ENCODE measurements at regions not wholly inside any gene's neighbourhood (a gene's known extent, or its start where the extent isn't known, plus 50 kb on each side); places are given as distances from the start of the nearest gene placed in this dataset.
A peak's percentile ranks its signal among the peaks of the same experiment; 100 is the strongest.

DNA sequence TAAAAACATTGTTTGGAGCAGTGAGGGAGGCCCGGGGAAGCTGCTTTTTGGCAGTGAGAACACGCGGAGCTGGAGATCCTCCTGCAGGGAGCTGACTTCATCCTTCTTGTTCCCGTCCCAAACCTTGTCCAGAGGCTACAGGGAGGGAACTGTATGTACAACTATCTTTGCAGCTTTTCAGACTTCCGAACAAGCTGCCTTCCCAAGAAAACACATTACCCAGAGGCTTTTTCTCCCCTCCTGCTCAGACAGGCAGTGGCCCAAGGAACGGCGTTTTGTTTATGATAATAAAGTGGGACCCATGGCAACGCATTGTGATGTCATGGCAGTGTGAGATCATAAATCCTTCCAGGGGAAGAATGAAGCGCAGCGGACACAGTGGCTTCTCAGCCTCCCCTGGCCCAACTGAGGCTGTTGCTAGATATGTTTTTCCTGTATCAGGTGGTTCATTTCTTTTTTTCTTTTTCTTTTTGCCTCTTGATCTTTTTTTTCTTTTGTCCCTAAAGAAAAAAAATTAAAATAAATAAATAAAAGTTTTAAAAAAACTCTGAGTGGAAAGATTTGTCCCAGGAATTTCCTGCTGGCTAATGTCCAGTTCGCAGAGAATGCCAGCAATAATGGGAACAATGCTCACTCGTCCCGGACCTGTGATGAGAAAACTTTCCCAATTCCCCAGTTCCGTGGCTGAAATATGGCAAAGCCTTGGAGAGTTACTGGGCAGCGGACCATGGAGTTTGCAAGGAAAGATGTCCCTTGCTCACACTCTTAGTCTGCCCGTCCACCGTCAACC lies 103.4 kb upstream of the MAP1LC3B2 start:
- DNase-seq (ENCODE audit: low spot score): peak; percentile 64

DNA sequence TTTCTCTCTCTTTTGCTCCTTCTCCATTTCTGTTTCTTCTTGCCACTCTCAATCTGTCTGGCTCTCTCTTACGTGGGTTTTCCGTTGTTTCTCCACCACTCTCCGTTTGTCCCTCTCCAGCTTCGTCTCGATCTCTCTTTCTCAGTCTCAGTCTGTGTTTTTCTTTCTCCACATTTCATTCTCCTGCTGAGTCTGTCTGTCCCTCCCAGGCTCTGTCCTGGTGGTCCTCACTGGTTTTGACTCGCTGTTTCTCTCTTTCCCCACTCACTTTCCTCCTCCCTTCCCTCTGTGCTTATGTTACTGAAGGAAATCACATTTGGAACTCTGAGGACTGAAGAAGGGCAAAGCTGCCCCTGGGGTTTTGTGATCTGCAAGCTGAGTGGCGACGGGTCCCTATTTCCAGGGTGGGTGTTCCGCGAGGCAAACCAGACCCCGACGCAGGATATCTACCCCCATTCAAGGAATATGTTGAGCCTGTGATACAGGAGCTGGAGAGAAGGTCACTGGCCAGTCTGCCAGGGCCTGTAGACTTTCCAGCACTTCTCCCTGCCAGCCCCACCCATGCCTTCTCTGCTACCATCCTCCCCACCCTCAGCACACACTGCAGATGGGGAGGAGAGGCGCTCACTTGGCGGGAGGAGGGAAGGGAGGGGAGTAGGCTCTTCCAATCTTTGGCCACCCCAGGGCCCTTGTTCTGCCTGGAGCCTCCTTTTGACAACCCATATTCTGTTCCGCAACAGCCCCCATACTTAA lies 102.7 kb upstream of the MAP1LC3B2 start:
- DNase-seq (ENCODE audit: low spot score): no peak

DNA sequence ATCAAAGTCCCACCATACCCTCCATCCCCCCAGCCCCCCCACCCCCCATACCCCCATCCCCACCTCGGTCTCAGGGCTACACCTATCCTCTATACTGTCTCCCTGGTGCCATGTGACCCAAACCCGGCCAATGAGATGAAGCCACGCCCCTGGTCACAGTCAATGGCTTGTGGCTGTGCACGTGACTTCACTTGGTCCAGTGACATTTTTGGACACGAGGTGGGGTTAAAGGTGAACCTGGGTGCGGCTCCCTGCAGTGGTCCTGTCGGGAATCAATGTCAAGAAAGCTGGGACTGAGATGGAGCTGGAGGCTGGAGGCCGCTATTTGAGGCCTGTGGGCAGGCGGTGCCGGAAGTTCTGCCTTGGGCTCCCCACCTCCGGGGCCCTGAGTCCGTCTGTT lies 100.7 kb upstream of the MAP1LC3B2 start:
- no peak for DNase-seq (ENCODE audit: low spot score)

DNA sequence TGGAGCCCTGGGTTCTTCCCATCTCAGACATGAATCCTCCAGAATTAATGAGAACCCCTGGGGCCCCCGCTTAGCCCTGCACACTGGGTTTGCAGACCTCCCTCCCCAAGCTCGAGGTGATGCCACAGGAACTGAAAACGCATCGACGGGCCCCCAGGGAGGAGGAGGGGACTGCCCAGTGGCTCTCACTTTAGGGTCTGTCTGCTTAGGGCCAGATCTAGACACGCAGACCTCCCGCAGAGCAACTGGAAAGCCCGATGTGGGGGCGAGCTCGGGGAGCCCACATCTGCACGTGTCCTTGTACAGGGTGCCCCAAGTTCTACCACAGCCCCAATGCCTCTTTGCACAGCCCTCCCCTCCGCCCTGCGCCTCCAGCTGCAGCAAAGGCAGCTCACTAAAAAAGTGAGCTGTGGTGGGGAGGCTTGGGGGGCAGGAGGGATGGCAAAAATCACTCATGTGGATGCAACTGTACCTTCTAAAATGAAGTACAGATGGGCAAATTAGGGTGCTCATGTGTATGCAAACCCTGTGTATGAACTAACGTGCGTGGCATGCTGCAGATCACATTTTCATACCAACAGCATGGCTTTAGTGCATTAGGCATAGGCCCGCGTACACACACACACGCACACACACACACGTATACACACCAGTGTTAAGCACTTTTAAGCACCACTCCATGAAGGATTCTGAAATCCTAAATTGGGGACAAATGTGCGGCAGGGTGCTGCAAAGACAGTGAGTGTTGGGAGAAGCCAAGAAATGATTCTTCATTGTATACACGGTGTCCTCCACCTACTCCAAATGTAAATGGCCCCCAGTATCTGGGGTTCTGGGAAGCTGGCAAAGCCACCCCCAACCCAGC lies 99.9 kb upstream of the MAP1LC3B2 start:
- no peak for DNase-seq (ENCODE audit: low spot score)

DNA sequence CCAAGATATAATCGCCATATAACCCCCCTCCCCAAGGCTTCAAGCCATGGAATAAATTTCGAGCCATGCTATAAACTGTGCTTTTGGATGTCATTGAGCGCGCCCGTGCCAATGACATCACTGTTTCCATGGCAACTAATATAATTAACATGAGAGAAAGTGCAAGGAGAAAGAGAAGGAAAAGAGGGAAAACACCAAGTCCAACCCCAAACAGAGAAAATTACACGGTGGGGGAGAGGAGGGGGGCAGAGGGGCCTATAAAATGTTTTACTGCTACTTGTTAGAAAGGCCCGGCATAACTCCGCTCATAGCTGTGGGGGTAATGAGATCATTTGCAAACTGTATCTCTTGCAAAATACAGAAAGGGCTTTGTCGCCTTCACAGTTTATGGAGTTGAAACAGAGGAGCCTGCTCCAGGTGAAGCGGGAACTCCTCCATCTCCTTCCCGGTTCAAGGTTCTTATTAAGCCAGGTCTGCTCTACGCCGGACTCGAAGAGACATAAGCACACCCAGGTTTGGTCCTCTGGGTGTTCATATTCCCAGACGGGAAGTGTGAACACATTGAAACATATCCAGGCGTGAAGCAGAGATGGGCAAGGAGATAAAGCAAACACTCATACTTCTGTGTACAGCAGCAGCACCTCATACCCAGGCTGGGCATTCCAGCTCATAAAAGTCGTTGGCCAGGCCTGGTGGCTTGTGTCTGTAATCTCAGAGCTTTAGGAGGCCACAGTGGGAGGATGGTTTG lies 99.1 kb upstream of the MAP1LC3B2 start:
- no peak for DNase-seq (ENCODE audit: low spot score)

DNA sequence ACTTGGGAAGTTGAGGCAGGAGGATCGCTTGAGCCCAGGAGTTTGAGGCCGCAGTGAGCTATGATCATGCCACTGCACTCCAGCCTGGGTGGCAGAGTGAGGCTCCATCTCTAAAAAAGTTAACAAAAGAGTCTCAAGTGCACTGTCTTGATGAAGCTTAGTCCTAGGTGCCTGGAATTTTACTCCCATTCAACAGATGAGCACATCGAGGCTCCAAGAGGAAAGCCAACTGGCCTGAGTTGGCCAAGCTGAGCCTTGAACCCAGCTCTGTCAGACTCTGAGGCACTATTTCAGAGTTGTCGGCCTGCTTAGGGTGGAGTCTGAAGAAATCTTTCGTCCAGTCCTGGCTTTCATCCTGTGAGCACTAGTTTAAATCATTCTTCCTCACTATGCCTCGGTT lies 98.1 kb upstream of the MAP1LC3B2 start:
- DNase-seq (ENCODE audit: low spot score): no peak

DNA sequence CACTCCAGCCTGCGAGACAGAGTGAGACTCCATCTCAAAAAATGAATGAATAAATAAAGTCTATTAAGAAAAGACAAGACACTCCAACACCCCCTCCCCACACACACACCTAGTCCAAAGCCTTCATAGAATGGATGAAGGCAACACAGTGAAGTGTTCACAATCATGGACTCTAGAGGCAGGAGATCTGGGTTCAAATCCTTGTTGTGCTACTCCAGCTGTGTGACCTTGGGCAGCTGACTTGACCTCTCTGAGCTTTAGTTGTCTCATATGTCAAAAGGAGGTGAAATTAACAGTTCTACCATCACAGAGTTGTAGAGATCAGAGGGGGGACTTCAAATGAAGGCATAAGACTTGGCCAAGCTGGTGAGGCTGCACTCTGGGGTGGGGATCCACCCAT lies 95.8 kb upstream of the MAP1LC3B2 start:
- no peak for DNase-seq (ENCODE audit: low spot score)

DNA sequence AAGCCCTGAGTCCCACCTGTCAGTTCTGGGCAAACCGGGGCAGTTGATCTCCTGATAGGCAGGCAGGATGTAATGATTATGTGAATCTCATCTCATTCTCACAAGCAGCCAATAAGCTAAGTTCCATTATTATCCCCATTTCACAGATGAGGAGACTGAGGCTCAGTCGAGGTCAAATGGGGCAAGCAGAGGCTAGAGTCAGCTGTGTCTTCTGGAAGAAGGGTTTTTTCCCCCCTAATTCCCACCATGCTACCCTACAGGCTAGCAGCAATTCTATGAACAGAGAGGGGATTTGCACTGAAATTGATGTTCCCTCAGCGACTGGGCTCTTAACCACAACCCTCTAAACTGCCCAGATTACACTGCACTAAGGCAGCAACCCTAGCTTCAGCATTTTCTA lies 93.8 kb upstream of the MAP1LC3B2 start:
- no peak for DNase-seq (ENCODE audit: low spot score)

DNA sequence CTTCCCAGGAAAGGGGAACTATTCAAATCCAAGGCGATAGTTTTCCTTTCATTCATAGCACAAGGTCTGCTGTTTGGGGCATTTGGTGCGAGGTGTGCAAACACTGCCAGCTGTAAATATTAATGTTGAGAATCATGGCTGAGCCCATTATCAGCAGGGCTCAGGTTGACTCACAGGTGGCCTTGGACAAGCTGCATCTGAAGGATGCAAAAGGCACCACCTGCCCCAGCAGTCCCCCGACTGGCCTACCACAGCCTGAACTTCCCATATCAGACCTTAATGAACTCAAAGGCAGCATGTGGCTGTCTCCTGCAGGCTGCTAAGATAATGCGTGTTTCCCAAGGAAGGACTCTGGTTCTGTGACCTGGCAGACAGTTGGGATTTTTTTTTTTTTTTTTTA lies 93.3 kb upstream of the MAP1LC3B2 start:
- DNase-seq (ENCODE audit: low spot score): no peak

DNA sequence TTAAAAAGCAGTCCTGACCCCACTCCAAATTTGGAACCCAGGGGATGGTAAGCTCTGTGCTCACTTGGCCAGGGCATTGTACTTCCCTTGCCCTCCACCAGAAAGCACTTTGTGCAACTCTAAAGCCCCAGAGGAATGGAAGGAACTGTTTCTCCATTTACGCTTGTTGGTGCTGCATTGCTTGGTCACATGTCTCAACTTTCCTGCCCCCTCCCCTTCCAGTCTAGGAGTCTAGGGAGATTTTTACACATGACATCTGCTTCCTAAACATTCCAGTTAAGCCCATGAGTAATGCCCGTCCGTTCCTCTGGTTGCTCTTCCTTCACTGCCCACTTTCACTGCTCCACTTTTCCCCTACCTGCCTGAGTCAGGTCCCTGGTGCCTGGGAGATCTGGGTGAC lies 92.6 kb upstream of the MAP1LC3B2 start:
- DNase-seq (ENCODE audit: low spot score): no peak

DNA sequence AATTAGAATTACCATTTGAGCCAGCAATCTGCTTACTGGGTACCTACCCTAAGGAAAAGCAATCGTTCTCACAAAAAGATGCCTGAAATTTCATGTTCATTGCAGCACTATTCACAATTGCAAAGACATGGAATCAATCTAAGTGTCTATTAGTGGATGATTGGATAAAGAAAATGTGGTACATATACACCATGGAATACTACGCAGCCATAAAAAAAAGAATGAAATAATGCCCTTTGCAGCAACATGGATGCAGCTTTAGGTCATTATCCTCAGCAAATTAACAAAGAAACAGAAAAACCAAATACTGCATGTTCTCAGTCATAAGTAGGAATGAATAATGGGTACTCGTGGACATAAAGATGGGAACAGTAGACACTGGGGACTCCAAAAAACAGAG lies 89.8 kb upstream of the MAP1LC3B2 start:
- no peak for DNase-seq (ENCODE audit: low spot score)

DNA sequence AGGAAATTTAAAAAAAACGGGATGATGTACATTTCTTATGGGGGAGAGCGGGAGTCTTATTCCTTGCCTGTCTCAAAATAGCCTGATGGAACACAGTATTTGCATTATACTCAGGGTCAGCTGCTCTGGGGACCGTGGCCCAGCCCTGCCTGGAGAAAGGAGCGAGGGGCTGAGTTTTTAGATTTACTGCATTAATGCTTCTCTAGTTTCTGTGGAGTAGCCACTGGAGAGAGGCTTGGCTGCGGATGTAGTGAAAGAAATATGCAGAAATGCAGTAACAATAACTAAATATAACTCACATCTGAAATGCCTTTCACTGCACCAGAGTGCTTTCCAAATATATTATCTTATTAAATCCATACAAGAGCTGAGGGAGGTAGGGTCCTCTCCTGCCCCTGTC lies 87.6 kb upstream of the MAP1LC3B2 start:
- DNase-seq (ENCODE audit: low spot score): no peak

DNA sequence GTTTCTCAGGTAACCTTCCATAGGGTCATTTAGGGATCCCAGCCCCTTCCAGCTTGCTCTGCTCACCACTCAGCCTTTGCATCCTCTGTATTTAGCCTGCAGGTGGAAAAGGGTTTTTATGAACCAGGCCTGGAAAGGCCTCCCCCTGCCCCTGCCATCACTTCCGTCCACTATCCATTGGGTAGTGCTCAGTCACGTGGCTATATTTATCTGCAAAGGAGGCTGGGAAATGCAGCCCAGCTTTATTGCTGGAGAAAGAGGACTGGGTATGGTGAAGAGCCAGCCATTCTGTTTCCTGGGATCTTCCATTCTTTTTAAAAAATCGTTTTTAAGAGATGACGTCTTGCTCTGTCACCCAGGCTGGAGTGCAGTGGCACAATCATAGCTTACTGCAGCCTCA lies 87.0 kb upstream of the MAP1LC3B2 start:
- no peak for DNase-seq (ENCODE audit: low spot score)

DNA sequence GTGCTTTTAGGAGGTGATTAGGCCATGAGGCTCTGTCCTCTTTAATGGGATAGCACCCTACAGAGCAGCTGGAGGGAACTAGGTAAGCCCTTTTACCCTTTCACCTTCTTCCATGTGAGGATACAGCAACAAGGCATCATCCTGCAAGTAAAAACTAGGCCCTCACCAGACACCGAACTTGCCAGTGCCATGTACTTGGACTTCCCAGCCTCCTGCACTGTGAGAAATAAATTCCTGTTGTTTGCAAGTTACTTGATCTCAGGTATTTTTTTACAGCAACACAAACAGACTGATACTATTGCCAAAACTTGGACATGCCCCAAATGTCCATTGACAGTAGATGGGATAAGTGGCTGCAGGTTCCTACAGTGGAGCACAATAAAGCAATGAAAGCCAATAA lies 85.8 kb upstream of the MAP1LC3B2 start:
- DNase-seq (ENCODE audit: low spot score): no peak

DNA sequence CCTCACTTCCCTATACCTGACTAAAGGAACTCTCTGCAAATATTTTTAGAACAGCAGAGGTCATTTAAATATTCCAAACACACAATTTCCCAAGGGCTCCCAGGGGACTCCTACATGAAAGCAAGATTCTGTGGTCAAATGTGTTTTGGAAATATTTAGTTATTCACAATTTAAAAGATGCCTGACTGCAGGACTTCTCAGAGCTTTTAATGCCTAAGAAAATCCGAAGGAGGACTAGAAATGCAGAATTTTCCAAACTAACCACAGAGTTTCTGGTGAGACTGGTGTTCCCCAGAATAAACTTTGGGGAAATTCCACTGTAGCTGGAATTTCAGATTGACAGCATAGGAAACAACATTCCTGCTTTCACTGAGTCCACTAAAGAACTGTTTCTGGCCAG lies 84.8 kb upstream of the MAP1LC3B2 start:
- no peak for DNase-seq (ENCODE audit: low spot score)

DNA sequence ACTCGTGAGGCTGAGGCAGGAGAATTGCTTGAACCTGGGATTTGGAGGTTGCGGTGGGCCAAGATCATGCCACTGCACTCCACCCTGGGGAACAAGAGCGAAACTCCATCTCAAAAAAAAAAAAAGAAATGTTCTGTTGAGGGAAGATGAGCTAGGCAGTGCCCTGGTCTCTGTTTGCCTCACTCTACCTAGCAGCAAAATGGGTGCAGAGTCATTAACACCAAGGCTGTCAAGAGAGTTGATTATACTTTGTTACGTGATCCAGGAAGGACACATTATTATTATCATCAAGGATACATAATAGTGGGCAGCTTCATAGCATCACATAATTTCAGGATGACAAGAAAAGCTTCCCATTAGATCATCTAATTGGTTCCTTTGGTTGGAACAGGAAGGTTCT lies 84.3 kb upstream of the MAP1LC3B2 start:
- no peak for DNase-seq (ENCODE audit: low spot score)

DNA sequence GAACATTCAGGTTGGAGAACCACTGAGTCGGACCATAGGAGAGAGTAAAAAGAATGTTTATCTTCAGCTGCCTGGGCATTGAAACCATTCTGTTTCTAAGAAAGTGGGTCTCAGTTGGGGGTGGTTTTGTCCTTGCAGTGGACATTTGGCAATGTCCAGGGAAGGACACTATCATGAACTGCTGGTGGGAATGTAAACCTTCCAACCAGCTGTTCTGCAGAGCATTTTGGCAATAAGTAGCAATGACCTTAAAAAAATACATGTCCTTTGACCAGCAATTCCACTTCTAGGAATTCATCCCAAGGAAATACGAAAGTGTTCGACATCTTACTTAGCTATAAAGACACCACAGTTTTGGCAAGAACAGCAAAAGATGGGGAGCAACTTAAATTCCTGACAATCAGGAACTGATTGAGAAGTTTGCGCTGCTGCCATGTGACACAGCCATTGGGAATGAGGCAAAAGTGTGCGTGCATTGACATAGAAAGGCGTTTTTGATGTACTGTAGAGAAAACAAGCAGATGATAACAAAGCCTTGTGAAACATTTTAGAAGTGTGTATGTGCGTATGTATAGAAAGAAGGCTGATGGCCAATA lies 82.9 kb upstream of the MAP1LC3B2 start:
- DNase-seq (ENCODE audit: low spot score): no peak

DNA sequence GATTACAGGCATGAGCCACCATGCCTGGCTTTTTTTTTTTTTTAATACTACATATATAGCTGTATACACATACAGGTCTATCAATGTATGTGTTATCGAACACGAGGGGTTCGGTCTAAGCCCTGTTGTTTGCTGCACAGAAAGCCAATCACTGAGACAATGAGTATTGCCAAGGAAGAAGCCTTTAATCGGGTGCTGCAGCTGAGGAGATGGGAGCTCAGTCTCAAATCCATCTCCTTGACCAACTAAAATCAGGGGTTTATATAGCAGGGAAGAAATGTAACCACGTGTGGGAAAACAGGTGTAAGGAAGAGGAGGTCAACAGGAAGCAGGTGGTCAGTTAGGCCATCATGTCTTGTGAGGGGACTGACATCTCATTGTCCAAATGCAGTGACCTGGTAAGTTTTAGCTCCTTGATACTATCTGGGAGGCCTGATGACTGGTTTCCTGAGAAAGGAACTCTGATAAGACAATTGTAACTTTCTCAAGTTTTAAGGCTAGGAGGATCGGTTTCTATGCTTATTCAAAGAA lies 80.9 kb upstream of the MAP1LC3B2 start:
- no peak for DNase-seq (ENCODE audit: low spot score)

DNA sequence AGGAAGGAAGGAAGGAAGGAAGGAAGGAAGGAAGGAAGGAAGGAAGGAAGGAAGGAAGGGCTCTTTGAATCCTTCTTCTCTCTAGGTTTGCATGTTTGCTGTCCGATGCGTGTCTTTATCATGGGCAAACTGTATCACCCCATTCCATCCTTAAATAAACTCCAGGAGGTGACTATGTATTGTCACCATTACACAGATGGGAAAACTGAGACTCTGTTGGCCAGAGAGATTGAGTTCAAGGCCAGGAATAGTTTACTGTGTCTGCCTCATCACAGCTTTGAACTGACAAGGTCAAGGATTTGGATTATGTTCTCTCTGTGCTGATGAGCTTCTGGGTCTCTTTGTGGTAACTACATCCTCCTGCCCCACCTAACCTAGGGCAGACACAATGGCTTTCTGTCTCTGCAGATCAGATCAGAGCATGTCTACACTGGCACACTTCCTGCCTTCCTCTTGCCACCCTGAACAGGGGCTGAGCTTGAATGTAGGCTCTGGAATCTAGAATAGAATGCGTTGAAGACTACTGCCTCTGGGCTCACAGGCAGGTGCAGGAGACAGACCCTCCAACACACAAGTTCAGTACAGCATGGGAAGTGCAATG lies 78.9 kb upstream of the MAP1LC3B2 start:
- no peak for DNase-seq (ENCODE audit: low spot score)

DNA sequence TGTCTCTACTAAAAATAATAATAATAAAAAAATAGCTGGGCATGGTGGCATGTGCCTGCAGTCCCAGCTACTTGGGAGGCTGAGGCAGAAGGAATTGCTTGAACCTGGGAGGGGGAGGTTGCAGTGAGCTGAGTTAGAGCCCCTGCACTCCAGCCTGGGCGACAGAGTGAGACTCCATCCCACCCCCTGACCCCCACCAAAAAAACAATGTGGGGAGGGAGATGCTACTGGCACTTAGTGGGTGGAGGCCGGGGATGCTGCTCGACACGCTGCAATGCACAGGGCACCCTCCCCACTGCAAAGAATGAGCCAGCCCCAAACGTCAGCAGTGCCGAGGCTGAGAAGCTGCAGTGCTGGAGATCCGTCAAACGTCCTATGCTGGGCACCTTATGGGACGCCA lies 77.5 kb upstream of the MAP1LC3B2 start:
- DNase-seq (ENCODE audit: low spot score): no peak

DNA sequence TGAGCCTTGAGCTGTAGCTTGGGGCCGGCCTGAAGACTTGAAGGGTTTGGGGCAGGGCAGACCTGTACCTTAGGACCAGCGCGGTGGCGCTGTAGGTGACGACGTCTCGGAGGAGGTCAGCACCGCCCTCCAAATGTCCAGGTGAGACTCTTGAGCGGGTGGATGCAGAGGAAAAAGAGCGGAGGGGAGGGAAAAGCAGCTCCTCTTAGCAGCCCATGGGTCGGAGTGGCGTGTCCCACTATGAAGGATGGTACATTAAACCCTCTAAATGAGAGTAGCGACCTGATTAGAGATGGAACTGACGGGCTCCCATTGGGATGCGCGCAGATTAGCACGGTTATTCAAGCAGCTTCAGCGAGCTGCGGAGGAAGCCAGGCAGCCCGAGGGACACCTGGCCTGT lies 77.0 kb upstream of the MAP1LC3B2 start:
- DNase-seq (ENCODE audit: low spot score): no peak

All from HT-29 (cell line).